Activated T-helper 1 cell treated with anti-CD3 and anti-CD28 coated beads, Interleukin-2, amount 50 U/mL, for 16 hours (primary cell): ENCODE measurements at regions not wholly inside any gene's neighbourhood (a gene's known extent, or its start where the extent isn't known, plus 50 kb on each side); places are given as distances from the start of the nearest gene placed in this dataset.
"Not testable (repeated sequence)": the region's sequence is repeated elsewhere in the genome, so short reads cannot be mapped to it uniquely, and the experiment has no call there.

Experiments used
- DNase-seq, 2 donors: peaks; one replicate each; pipeline ENCODE4 v3.0.0-alpha.2; 2020; ENCODE audit warnings: low read depth in 1 of 2, low spot score in 1 of 2

DNA sequence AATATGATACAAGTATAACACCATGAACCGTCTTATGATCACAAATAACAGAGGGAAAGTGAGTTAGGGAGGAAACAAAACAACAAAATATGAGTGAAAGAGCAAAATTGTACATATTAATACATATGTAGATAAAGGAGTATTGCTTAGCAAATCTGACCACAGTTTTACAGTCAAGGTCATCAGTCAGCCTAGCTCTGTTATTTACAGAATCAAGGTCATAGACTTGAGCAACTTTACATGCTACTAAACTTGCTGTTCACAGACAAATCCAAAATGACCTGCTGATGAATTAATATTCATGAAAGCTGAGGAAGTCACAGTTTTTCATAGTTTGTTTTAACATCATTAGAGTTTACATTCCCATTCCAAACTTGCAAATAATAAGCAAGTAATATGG lies 1387.7 kb upstream of the ACO1 start:
- no peak for DNase-seq

GRCh38 chr9:30997291-30997690 lies 1387.2 kb upstream of the ACO1 start:
- no peak for DNase-seq

GRCh38 chr9:31005086-31005665 lies 1379.3 kb upstream of the ACO1 start:
- DNase-seq = no peak

DNA sequence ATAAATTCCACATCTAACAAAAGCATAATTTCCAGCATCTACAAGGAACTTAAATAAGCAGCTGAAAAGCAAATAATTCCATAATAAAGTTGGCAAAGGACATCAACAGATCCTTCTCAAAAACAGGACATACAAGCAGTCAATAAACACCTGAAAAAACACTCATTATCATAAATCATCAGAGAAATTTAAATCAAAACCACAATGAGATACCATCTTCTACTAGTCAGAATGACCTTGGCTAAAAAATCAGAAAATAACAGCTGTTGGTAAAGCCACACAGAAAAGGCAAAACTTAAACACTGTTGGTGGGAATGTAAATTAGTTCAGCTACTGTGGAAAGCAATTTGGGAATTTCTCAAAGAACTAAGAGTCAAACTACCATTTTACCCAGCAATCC lies 1371.1 kb upstream of the ACO1 start:
- DNase-seq = no peak

DNA sequence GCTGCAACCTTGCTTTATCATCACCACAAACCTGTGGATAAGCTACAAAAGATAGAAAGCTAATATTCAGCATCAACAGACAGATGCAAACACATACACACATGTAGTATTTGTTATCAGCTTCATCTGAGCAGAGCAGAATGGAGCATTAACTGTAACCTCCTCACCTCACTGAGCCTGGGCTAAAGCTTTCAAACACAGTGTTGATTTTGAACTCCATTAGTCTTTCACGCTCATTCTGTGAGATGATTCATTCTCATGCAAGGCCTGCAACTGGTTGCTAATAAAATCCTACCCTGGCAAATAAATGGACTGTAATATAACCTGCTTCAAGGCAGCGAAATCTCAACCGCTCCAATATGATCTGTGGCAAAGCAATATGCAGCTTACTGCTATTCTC lies 1360.6 kb upstream of the ACO1 start:
- no peak for DNase-seq

- DNase-seq = no peak
These were observed 1356.8 kb upstream of the ACO1 start for GRCh38 chr9:31027678-31028077.

DNA sequence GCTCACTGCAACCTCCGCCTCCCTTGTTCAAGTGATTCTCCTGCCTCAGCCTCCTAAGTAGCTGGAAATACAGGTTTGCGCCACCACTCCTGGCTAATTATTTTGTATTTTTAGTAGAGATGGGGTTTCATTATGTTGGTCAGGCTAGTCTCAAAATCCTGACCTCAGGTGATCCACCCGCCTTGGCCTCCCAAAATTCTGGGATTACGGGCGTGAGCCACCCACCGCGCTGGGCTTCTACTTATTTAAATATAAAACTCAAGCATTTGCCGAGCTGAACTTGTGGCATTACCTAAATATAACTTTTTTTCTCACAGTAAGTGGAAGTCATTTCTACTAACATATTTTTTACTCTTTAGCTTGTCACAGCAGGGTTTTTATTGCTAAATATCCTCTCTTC lies 1356.3 kb upstream of the ACO1 start:
- DNase-seq = no peak

DNA sequence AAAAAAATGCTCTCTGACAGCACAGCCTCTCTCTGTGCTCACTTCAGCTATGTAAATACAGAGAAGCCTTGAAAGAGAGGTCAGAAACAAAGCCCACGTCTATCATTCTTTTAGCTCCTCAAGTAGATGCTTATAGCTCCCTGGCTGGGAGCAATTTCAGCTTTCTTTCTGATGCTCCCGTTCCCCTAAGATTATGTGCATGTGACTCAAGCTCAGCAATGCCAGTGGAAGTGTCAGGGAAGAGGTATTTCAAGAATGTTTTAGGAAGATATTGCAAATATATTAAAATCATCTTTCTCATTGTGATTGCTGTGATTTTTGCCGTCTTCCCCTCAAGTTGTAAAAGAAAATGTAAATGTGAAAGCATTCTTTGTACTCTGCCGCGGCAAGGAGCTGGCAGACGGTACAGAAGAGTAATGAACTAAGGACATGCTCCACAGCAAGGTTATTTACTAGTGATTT lies 1353.7 kb upstream of the ACO1 start:
- no peak for DNase-seq

DNA sequence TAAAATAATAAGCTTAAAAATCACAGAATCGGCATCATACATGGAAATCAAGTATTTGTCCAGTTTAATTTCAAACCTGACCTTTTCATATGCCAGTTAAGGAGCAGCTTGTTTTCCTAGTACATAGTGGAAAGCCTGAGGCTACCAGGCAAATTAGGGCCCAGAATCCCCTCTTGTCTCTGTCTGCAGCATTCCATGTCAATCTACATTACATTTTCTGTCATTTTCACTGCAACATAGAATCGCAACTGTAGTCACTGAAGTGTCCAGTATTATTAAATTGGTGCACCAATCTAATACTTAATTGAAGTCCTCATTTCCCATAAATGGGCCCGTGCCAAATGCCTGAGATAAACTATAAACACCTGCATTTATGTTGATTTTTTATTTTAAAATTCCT lies 1352.2 kb upstream of the ACO1 start:
- no peak for DNase-seq

DNA sequence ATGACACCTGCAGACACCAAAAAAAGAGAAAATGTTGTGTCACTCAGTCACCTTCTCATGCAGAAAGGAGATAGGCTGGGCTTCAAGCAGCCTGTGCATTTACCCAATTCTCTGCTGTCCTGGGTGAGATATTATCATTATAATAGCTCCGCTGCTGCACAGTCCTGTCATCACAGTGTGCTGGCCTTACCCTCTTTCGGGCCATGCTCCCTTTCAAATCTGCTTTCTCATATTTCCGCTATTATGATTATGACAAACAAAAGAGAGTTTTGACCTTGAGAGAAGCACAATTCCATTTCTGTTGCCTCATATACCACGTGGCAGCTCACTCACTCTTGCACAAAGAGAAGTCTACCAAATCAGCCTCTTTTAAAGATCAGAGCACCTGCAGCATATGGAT lies 1350.1 kb upstream of the ACO1 start:
- DNase-seq = no peak

GRCh38 chr9:31040564-31040963 lies 1343.9 kb upstream of the ACO1 start:
- no peak for DNase-seq

- DNase-seq = no peak
These were observed 1338.6 kb upstream of the ACO1 start for GRCh38 chr9:31045810-31046209.

DNA sequence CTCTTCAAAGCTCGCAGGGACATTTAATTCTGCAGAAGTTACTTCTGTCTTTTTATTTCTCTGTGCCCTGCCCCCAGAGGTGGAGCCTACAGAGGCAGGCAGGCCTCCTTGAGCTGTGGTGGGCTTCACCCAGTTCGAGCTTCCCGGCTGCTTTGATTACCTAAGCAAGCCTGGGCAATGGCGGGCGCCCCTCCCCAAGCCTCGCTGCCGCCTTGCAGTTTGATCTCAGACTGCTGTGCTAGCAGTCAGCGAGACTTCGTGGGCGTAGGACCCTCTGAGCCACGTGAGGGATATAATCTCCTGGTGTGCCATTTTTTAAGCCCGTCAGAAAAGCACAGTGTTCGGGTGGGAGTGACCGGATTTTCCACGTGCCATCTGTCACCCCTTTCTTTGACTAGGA lies 1322.9 kb upstream of the ACO1 start:
- not testable (repeated sequence) for DNase-seq

DNA sequence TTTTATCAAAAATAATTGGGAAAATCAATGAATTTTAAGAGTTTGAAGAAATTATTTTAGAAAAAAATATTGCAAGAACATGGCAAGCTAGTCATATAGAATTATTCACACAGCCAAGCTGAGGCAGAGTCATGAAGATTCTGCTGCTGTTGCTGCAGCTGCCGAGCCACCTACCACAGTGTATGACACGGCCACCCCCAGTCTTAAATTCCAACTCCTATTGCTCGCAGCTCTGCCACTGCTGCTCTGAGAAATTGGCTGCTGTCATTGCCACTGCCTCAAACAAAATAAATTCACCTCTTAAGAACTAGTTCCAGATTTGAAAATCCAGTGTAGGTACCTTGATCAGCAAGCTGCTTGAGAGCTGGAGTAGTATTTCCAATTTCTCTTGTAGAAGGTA lies 1318.8 kb upstream of the ACO1 start:
- no peak for DNase-seq

DNA sequence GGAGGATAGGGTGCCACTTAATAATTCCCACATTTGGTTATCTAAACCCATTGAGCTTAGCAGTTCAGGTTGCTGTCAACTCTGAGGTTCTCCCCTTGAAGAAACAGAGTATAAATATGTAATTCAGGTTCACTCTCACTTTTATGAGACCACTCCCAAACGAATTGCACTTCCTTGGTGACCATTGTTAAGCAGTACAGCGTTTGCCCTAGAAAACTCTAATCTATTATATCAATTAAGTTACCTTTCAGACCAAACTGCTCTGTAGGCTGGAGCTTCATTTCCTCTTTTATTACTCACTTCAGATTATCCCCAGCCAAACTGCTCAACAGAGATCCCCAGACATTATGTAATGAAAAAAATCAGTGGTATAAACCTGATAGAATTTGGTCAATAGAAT lies 1317.0 kb upstream of the ACO1 start:
- DNase-seq = no peak

GRCh38 chr9:31071606-31072286 lies 1312.7 kb upstream of the ACO1 start:
- DNase-seq = no peak

GRCh38 chr9:31078175-31078574 lies 1306.3 kb upstream of the ACO1 start:
- DNase-seq = no peak

DNA sequence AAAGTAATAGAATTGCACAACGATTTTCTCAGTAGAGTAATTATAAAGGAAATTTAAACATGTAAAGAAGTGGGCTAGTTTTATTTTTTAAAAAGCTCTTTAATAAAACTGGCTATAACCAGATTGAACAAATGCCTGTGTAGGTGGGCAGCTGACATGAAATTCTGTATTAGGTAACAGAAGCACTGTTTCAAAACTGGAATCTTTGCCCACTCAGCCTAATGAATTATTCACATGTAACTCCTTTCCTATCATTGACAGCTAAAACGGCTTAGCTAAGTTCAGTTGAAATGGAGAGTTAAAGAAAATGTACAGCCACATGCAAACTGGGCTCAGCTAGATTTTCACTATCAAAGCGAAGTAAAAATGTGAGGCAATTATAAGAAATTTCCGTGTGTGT lies 1300.1 kb upstream of the ACO1 start:
- no peak for DNase-seq

- DNase-seq = no peak
These were observed 1294.8 kb upstream of the ACO1 start for GRCh38 chr9:31089549-31090221.

DNA sequence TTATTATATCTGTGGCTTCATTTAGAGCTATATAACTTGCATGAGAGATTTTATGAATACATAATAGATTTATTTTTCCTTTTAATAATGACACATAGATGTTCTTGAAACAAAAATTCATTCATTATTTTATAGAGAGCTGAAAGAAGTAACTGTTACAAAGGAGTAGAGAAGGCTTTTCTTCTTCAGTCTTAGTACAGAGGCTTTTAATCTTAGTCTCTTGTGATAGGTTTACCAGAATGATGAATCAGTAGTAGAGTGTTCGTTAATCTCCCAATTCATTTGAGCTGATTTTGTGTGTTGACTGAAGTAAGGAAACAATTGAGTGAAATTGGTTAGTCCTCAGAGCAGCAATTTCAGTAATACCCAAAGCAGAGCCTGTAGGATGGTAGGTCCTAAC lies 1284.1 kb upstream of the ACO1 start:
- no peak for DNase-seq

DNA sequence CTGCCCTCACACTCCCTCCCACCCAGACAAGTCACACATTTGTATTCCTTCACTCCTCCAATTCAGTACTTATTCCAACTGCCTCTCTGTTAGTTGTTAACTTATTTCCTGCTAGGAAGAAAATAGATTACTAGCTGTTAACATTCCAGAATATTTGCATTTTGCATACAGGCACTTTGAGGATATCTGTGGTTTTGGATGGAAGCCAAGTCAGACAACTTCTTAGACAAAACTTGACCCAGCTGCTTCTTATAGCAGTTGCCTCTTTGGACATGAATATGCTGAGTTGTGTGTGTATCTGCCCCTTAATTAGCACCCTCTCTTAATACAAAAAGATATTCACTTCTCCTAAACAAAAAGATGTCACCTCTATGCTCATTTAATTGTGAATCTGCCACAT lies 1280.6 kb upstream of the ACO1 start:
- no peak for DNase-seq

- DNase-seq = no peak
These were observed 1280.2 kb upstream of the ACO1 start for GRCh38 chr9:31104249-31104648.

- DNase-seq = no peak
These were observed 1272.0 kb upstream of the ACO1 start for GRCh38 chr9:31112491-31112890.
